ENCODE measurements at regions not wholly inside any gene's neighbourhood (a gene's known extent, or its start where the extent isn't known, plus 50 kb on each side); places are given as distances from the start of the nearest gene placed in this dataset.

DNA sequence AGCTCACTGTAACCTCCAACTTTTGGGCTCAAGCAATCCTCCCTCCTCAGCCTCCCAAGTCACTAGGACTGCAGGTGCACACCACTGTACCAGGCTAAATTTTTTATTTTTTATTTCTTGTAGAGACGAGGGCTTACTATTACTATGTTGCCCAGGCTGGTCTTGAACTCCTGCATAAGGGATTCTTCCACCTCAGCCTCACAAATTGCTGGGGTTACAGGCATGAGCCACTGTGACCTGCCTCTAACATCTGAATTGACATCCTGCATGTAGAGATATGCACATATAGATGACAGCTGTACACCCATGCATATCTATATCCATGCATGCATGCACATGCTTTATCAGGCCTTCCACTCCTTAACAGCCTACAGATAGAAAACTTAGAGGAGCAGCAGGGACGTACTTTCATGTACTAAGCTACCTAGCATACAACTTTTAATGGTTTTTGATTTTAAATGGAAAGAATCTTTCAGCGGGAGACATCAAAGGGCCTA is 740.9 kb upstream of the TPTE start:
- TF ChIP-seq, protein P1, sequence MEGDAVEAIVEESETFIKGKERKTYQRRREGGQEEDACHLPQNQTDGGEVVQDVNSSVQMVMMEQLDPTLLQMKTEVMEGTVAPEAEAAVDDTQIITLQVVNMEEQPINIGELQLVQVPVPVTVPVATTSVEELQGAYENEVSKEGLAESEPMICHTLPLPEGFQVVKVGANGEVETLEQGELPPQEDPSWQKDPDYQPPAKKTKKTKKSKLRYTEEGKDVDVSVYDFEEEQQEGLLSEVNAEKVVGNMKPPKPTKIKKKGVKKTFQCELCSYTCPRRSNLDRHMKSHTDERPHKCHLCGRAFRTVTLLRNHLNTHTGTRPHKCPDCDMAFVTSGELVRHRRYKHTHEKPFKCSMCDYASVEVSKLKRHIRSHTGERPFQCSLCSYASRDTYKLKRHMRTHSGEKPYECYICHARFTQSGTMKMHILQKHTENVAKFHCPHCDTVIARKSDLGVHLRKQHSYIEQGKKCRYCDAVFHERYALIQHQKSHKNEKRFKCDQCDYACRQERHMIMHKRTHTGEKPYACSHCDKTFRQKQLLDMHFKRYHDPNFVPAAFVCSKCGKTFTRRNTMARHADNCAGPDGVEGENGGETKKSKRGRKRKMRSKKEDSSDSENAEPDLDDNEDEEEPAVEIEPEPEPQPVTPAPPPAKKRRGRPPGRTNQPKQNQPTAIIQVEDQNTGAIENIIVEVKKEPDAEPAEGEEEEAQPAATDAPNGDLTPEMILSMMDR (IDR thresholded peaks at IDR 0.05 in 8 of 11, conservative IDR thresholded peaks at IDR 0.05 in 3 of 11): no peak
- TF ChIP-seq POLR2AphosphoS5 (IDR thresholded peaks at IDR 0.05): no peak
